HG02623 (cell line): ENCODE measurements at regions not wholly inside any gene's neighbourhood (a gene's known extent, or its start where the extent isn't known, plus 50 kb on each side); places are given as distances from the start of the nearest gene placed in this dataset.
"Not testable (repeated sequence)": the region's sequence is repeated elsewhere in the genome, so short reads cannot be mapped to it uniquely, and the experiment has no call there.

Source experiments
- ATAC-seq: cut with Tn5 transposase; IDR thresholded peaks from one replicate; pipeline ENCODE4 v1.9.1; 2021; ENCODE audit warnings: moderate library complexity; ENCODE audit not compliant: unreplicated experiment

DNA sequence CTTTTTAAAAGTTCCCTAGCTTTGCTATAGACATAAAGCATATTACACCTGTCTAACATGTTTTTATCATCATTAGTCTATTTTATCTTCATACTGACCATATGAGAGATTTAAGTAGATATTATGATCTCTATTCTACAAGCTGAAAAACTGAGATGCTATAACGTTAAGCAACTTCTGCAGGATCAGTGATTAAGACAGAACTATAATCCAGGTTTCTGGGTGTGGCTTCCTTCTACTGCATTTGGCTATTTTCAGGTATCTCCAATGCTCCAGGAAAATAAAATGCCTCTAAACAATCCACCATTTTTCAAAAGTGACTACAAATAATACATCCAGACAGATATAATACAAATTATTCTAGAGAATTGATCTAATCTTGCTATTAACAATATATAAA is 53.4 kb downstream of the RGS2 start:
- no peak for ATAC-seq

- no peak for ATAC-seq
Measured at GRCh38 chr1:192866241-192866868, 57.5 kb downstream of the RGS2 start.

DNA sequence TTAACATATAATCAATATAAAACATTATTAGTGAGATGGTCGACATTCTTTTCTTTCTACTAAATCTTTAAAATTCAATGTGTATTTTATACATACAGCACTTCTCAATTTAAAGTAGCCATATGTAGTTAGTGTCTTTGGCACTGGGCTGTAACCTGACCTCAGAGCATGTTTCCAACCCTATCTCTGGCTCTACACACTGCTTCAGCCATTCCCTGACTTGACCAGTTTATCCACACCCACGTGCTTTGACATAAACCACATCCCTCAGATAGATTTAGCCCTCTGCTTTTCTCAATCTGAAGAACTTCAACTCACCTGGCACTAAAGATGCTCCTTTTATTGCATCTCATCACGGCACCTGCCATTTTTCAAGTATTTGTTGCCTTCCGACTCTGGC is 58.3 kb downstream of the RGS2 start:
- no peak for ATAC-seq

DNA sequence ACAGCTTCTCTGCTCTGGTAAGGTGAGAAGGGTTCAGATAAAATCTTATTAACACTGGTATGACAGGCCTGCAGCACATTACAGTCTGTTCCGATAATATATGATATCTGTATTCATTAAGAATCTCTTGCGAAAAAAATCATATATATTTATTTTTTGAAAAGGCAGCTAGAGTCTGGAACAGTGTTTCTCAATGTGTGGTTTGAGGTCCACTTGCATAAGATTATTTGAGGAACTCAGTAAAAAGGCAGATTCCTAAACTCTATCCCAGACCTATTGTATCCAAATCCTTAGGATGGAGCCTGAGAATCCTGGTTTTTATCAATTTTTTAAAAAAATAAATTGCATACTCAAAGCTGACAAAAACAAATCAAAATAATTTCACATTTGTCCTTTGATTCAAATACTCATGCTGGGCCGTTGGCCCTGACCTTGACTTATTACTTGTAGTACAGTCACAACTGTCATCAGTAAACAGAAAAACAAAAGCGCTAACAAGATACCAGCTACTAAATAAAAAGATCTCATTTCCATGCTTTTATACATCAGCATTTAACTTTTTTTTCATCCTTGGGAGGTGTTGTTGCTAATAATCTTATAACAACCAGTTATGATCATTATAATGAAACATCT is 60.6 kb downstream of the RGS2 start:
- no peak for ATAC-seq

DNA sequence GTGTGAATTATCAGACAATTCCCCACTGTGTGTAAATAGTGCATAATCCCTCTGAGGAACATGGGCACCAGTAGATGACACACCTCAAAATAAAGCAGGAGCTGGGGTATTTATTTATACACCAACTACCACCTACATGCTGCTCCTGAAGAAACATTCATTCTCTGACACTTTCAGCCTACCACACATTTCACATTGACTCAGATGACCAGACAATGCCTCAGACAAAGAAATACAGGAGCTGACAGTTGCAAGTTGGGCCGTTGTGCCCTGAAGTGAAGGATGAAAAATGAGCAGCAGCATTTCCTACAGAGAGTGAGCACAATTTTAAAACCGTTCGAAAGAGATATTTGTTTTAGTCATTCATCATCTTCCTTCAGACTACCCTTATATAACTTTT is 63.2 kb downstream of the RGS2 start:
- no peak for ATAC-seq

GRCh38 chr1:192873836-192874235 is 65.0 kb downstream of the RGS2 start:
- no peak for ATAC-seq

GRCh38 chr1:192876633-192877032 is 67.8 kb downstream of the RGS2 start:
- ATAC-seq: no peak

DNA sequence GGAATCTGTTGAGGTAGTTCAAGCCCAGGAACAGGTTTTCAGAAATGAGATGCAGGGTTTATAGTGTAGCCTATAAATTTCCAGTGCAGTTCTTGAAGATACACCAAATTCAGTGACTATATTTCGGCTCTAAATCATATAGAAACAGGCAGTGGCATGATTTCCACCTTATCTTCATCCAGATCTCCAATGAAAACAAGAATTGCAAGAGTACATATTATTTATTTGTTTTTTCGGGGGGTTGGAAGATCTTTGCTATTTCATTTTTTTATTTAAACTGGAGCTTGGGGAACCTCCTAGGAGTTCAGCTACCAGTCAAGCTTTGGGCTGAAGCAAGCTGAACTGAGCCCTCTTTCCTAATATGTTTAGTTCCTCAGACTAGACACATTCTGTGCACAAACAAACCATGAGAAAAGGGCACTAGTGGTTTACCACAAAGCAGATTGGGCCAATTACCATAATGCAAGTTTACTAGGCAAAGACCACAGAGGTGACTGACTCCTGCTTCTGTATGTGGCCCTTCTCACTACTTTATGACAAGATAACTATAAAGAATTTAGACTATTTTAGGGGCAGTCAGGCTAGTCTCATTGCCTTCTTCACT is 68.5 kb downstream of the RGS2 start:
- no peak for ATAC-seq

DNA sequence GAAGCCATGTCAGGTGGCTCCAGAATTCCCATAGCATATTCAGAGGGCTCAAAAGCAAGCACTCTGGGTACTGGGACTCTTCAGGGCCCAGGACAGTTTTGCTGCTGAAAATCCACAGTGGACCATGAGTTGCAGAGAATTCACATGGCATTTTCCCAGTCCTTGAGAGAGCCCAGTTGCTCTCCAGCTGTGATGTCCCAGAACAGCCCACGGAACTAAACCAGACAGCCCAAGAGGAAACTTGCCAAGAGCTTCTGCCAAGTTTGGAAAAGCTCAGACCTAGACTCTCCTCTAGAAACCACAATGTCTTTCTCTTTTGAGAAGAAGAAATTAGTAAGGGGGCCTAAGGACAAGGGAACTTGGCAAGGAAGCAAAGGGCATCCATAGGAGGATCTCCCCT is 69.4 kb downstream of the RGS2 start:
- no peak for ATAC-seq

DNA sequence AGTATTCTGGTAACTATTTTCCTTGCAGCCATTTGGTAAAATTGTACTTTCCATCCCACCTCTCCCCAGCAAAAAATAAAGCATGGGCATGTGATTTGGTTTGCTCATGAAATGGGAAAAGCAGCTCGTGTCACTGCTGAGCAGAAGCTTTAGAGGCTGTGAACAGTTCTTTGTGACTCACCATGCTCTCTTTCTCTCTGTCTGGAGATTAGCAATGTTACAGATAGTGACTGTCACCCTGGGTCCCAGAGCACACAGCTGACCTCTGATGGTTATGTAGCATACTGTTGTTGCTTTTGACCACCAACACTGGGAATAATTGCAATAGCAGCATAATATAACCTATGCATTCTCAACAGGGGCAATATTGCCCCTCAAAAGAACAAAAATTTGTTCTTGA is 70.6 kb downstream of the RGS2 start:
- ATAC-seq: no peak

- no peak for ATAC-seq
Measured at GRCh38 chr1:192880231-192880630, 71.4 kb downstream of the RGS2 start.

DNA sequence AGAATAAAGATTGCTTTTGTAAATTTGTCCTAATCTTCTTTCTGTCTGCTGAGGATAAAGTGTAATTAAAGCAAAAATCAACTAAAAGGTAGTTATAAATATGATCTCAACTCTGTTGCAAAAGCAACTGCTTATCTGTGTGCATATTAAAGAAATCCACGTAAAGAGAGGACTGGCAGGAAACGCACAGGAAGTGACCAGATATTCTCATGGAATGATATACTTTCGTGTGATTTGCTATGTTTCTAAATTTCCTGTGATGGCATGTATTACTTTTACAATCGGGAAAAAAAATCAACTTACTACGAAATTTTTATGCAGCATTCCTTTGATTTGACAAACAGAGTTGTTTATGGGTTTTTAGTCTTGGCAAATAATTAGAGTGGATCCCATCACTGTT is 75.4 kb downstream of the RGS2 start:
- no peak for ATAC-seq

- not testable (repeated sequence) for ATAC-seq
Measured at GRCh38 chr1:192885387-192885786, 76.5 kb downstream of the RGS2 start.

- ATAC-seq: no peak
Measured at GRCh38 chr1:192887426-192887825, 78.6 kb downstream of the RGS2 start.

GRCh38 chr1:192888574-192888973 is 79.7 kb downstream of the RGS2 start:
- ATAC-seq: no peak

DNA sequence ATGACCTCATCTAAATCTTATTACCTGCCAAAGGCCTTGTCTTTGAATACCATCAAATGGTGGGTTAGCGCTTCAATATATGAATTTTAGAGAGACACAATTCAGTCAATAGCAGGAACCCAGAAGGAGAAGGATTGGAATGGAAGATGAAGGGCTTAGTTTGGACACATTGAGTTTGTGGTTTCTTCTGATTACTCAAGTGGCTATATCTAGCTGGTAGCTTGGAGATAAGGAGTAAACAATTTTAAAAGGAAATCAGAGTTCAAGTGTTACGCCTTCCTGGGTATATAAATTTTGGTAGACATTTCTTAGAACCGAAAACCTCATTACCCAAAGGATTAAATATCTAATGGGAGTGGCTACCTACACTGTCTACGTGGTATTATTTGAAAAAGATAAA is 80.2 kb downstream of the RGS2 start:
- no peak for ATAC-seq

DNA sequence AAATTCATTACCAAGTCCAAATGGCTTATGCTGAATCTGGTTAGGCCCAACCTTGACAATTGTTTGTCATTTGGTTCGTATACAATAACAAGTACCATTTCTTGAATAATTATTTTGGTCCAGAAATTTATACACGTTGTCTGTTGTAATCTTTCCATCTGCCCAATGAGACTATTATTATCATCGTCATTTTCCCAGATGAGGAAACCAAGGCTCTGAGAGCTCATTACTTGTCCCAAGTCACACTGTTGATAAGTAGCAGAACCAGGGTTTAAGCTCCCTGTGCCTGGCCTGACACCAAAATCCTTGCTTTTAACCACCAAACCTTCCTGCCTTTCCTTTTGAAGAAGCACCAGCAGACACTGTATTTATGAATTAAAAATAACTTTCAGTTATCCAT is 81.3 kb downstream of the RGS2 start:
- ATAC-seq: no peak

DNA sequence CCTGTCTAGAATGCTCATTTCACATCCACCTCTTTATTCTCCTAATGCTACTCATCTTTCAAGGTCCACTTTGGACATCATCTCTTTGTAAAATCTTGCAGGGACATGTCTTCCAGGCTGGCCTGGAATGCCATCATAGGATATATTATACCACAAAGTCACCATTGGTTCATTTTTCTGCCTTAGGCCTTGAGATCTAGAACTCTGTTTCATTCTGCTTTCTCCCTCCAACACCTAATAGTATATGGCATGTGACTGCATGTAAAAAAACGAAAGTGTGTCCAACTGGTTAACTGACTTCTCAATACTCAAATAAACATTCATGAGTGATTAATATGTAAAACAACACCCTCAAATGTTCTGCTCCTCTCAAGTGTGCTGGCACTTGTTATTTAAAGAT is 84.1 kb downstream of the RGS2 start:
- ATAC-seq: no peak

GRCh38 chr1:192895487-192895886 is 86.6 kb downstream of the RGS2 start:
- not testable (repeated sequence) for ATAC-seq

DNA sequence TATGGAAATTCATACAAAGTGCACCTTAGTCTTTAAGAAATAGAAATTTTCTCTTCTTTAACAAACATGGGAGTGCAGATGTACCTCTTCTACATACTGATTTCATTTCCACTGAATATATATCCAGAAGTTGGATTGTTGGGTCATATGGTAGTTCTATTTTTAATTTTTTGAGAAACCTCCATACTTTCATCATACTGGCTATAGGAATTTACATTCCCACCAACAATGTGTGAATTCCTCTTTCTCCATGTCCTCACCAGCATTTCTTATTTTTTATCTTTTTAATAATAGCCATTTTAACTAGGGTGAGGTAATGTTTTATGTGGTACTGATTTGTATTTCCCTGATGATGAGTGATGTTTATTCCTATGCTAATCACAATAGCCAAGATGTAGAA is 87.5 kb downstream of the RGS2 start:
- no peak for ATAC-seq

DNA sequence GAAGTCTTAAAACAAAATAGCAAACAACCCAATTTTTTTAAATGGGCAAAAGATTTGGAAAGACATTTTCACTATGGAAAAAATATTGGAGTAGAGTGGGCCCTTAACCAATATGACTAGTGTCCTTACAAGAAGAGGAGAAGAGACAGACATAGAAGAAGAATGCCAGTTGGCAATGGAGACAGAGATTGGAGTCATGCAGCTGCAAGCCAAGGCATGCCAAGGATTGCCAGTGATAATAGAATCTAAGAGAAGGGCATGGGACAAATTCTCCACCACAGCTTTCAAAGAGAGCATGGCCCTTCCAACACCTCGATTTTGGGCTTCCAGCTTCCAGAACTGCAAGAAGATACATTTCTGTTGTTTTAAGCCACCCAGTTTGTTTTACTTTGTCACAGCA is 92.7 kb downstream of the RGS2 start:
- no peak for ATAC-seq

GRCh38 chr1:192903142-192903541 is 94.3 kb downstream of the RGS2 start:
- ATAC-seq: no peak

- no peak for ATAC-seq
Measured at GRCh38 chr1:192904438-192904895, 95.6 kb downstream of the RGS2 start.
